RWPE2 (cell line): ENCODE measurements at regions not wholly inside any gene's neighbourhood (a gene's known extent, or its start where the extent isn't known, plus 50 kb on each side); places are given as distances from the start of the nearest gene placed in this dataset.

ENCODE experiments used
- ATAC-seq: fragments of 200-7000 bp; cut with Tn5 transposase; 3 replicates; pipeline ENCODE4 v1.9.1; 2021; ENCODE audit warnings: low read depth
- DNase-seq: peaks from one replicate; pipeline ENCODE4 v3.0.0-alpha.2; 2020; ENCODE audit warnings: low spot score
- H3K27ac ChIP-seq: fragments of 450-650 bp; 2 replicates; pipeline ENCODE4 v1.5.1; 2017; ENCODE audit warnings: mild to moderate bottlenecking; ENCODE audit not compliant: poor library complexity, severe bottlenecking
- H3K27me3 ChIP-seq: fragments of 250-450 bp; sonication (Bioruptor Pico); 2 replicates; pipeline ENCODE4 v1.5.1; 2021; ENCODE audit warnings: mild to moderate bottlenecking, moderate library complexity; ENCODE audit not compliant: insufficient read depth, poor library complexity, severe bottlenecking
- H3K36me3 ChIP-seq: fragments of 250-450 bp; sonication (Bioruptor Pico); 2 replicates; pipeline ENCODE4 v1.5.1; 2020; ENCODE audit warnings: low read depth, mild to moderate bottlenecking, moderate library complexity
- H3K4me1 ChIP-seq: fragments of 250-450 bp; sonication (Bioruptor Pico); 2 replicates; pipeline ENCODE4 v1.5.1; 2021; ENCODE audit warnings: mild to moderate bottlenecking, moderate library complexity; ENCODE audit not compliant: insufficient read depth, poor library complexity, severe bottlenecking
- H3K4me3 ChIP-seq: fragments of 250-450 bp; sonication (Bioruptor Pico); 2 replicates; pipeline ENCODE4 v1.5.1; 2021; ENCODE audit warnings: mild to moderate bottlenecking, moderate library complexity; ENCODE audit not compliant: severe bottlenecking
- H3K9me3 ChIP-seq: fragments of 250-450 bp; sonication (Bioruptor Pico); 2 replicates; pipeline ENCODE4 v1.5.1; 2021; ENCODE audit warnings: mild to moderate bottlenecking, moderate library complexity; ENCODE audit not compliant: severe bottlenecking
- CTCF ChIP-seq: fragments of 450-650 bp; IDR thresholded peaks from one replicate; pipeline ENCODE4 v1.5.1; 2017; ENCODE audit warnings: mild to moderate bottlenecking, moderate library complexity; ENCODE audit not compliant: poor library complexity, severe bottlenecking

- Histone ChIP-seq H3K4me1 (no peaks in the 10 kb centered on the region), H3K27me3 (no peaks in the 10 kb centered on the region), H3K27ac (no peak overlapping the region), H3K36me3 (no peaks in the 10 kb centered on the region), H3K4me3 (no peak overlapping the region), H3K9me3 (no peaks in the 10 kb centered on the region)
- ATAC-seq (no peak), DNase-seq (no peak)
- TF ChIP-seq CTCF, result no peak
Measured at GRCh38 chr13:111909971-111910671, 156.8 kb upstream of the SOX1 start.

GRCh38 chr13:111911121-111911720 is 155.7 kb upstream of the SOX1 start:
- no peaks in the 10 kb centered on the region for H3K4me1 ChIP-seq
- H3K9me3 ChIP-seq, result no peaks in the 10 kb centered on the region
- H3K4me3 ChIP-seq, result no peak overlapping the region
- no peak for TF ChIP-seq CTCF
- ATAC-seq, result no peak
- H3K36me3 ChIP-seq, result no peaks in the 10 kb centered on the region
- DNase-seq, result no peak
- H3K27ac ChIP-seq, result no peak overlapping the region
- H3K27me3 ChIP-seq, result no peaks in the 10 kb centered on the region

GRCh38 chr13:111911754-111912452 is 155.0 kb upstream of the SOX1 start:
- ATAC-seq (no peak), DNase-seq (no peak)
- Histone ChIP-seq H3K27ac (no peak overlapping the region), H3K4me3 (no peak overlapping the region), H3K27me3 (no peaks in the 10 kb centered on the region), H3K36me3 (no peaks in the 10 kb centered on the region), H3K4me1 (no peaks in the 10 kb centered on the region), H3K9me3 (no peaks in the 10 kb centered on the region)
- TF ChIP-seq CTCF, result no peak

- Histone ChIP-seq H3K27me3 (no peaks in the 10 kb centered on the region), H3K4me1 (no peaks in the 10 kb centered on the region), H3K4me3 (no peak overlapping the region), H3K9me3 (no peaks in the 10 kb centered on the region), H3K36me3 (no peaks in the 10 kb centered on the region), H3K27ac (no peak overlapping the region)
- ATAC-seq, result no peak
- DNase-seq, result no peak
- TF ChIP-seq CTCF, result no peak
Measured at GRCh38 chr13:111912453-111912866, 154.5 kb upstream of the SOX1 start.
